GM21447 (cell line): ENCODE measurements at regions not wholly inside any gene's neighbourhood (a gene's known extent, or its start where the extent isn't known, plus 50 kb on each side); places are given as distances from the start of the nearest gene placed in this dataset.
"Not testable (repeated sequence)": the region's sequence is repeated elsewhere in the genome, so short reads cannot be mapped to it uniquely, and the experiment has no call there.

ENCODE experiments used
- ATAC-seq: cut with Tn5 transposase; IDR thresholded peaks from one replicate; pipeline ENCODE4 v1.9.1; 2021; ENCODE audit not compliant: unreplicated experiment

- ATAC-seq: not testable (repeated sequence)
These were observed 1740.6 kb upstream of the DEFB115 start for GRCh38 chr20:29516847-29517246.

- ATAC-seq: not testable (repeated sequence)
These were observed 1737.7 kb upstream of the DEFB115 start for GRCh38 chr20:29519610-29520241.

- not testable (repeated sequence) for ATAC-seq
These were observed 1723.8 kb upstream of the DEFB115 start for GRCh38 chr20:29533566-29534177.

GRCh38 chr20:29566901-29567635, 1690.4 kb upstream of the DEFB115 start:
- ATAC-seq: not testable (repeated sequence)

- not testable (repeated sequence) for ATAC-seq
These were observed 1689.8 kb upstream of the DEFB115 start for GRCh38 chr20:29567671-29568070.

GRCh38 chr20:29570126-29570525, 1687.3 kb upstream of the DEFB115 start:
- not testable (repeated sequence) for ATAC-seq

GRCh38 chr20:29589530-29589929, 1667.9 kb upstream of the DEFB115 start:
- ATAC-seq: not testable (repeated sequence)

- not testable (repeated sequence) for ATAC-seq
These were observed 1653.3 kb upstream of the DEFB115 start for GRCh38 chr20:29604163-29604562.

GRCh38 chr20:29606171-29606570, 1651.3 kb upstream of the DEFB115 start:
- not testable (repeated sequence) for ATAC-seq

GRCh38 chr20:29629395-29629794, 1628.1 kb upstream of the DEFB115 start:
- not testable (repeated sequence) for ATAC-seq
